Fibroblast of villous mesenchyme (primary cell): ENCODE measurements at regions not wholly inside any gene's neighbourhood (a gene's known extent, or its start where the extent isn't known, plus 50 kb on each side); places are given as distances from the start of the nearest gene placed in this dataset.

Source experiments
- DNase-seq: peaks from one replicate; pipeline ENCODE4 v3.0.0-alpha.2; 2010; ENCODE audit warnings: low read depth
- H3K4me3 ChIP-seq: 2 replicates; pipeline ENCODE4 v1.5.1; 2011; ENCODE audit warnings: low read depth, mild to moderate bottlenecking, low read length
- TF ChIP-seq, protein P1 (sequence below): IDR thresholded peaks from 2 replicates; pipeline ENCODE4 v1.5.1; 2012; ENCODE audit warnings: low read depth, mild to moderate bottlenecking, low read length; ENCODE audit not compliant: insufficient read depth

DNA sequence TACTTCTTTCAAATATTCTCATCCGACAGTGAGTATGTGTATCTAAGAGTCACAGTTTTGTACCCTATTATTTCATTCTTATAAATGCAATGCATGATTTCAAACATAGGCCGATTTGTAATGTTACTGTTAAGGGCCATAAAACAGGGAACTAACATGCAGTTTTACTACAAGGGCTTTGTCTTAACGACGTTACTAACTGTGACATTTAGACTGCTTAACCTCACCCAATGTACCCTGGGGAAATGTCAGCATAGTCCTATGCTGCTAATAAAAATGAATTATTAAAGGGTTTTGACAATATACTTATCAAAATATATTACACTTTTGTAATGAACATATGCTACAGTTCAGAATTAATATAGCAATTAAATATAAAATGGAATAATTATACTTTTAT is 74.8 kb upstream of the CPXCR1 start:
- DNase-seq, result no peak
- H3K4me3 ChIP-seq, result no peak overlapping the region
- TF ChIP-seq, protein P1, sequence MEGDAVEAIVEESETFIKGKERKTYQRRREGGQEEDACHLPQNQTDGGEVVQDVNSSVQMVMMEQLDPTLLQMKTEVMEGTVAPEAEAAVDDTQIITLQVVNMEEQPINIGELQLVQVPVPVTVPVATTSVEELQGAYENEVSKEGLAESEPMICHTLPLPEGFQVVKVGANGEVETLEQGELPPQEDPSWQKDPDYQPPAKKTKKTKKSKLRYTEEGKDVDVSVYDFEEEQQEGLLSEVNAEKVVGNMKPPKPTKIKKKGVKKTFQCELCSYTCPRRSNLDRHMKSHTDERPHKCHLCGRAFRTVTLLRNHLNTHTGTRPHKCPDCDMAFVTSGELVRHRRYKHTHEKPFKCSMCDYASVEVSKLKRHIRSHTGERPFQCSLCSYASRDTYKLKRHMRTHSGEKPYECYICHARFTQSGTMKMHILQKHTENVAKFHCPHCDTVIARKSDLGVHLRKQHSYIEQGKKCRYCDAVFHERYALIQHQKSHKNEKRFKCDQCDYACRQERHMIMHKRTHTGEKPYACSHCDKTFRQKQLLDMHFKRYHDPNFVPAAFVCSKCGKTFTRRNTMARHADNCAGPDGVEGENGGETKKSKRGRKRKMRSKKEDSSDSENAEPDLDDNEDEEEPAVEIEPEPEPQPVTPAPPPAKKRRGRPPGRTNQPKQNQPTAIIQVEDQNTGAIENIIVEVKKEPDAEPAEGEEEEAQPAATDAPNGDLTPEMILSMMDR, result no peak
